MCF 10A (cell line): ENCODE measurements at regions not wholly inside any gene's neighbourhood (a gene's known extent, or its start where the extent isn't known, plus 50 kb on each side); places are given as distances from the start of the nearest gene placed in this dataset.

Experiments
- BruUV-seq: library from RNA; stranded (reverse); fragments of 400-500 nt; replicated peaks from 2 replicates; lab custom pipeline; 2021; lab: Mats Ljungman, UMichigan
- CTCF ChIA-PET: fragments of 300-600 bp; sonication (Branson Sonifier 250); formaldehyde crosslinking; extraction: SDS; loops from one replicate; lab custom pipeline; 2021; ENCODE audit warnings: antibody characterized with exemption, inconsistent platforms; lab: Yijun Ruan, JAX
- POLR2A ChIA-PET: fragments of 300-600, 350-650 bp; sonication (Branson Sonifier 250); formaldehyde crosslinking; extraction: SDS; loops from one replicate; lab custom pipeline; 2020; ENCODE audit warnings: antibody characterized with exemption, inconsistent platforms; lab: Yijun Ruan, JAX
- DNase-seq: peaks from one replicate; pipeline ENCODE4 v3.0.0-alpha.2; 2018; ENCODE audit not compliant: unreplicated experiment
- H3K27ac Mint-ChIP-seq: one replicate; pipeline ENCODE4 v1.8.0; 2022; ENCODE audit warnings: mild to moderate bottlenecking, low read depth, mixed read lengths; ENCODE audit not compliant: unreplicated experiment
- H3K27me3 Mint-ChIP-seq: one replicate; pipeline ENCODE4 v1.8.0; 2022; ENCODE audit warnings: mixed read lengths; ENCODE audit not compliant: insufficient read depth, unreplicated experiment
- H3K36me3 Mint-ChIP-seq: one replicate; pipeline ENCODE4 v1.8.0; 2022; ENCODE audit warnings: mild to moderate bottlenecking, moderate library complexity, mixed read lengths; ENCODE audit not compliant: insufficient read depth, unreplicated experiment
- H3K4me1 Mint-ChIP-seq: one replicate; pipeline ENCODE4 v1.8.0; 2022; ENCODE audit warnings: mixed read lengths; ENCODE audit not compliant: insufficient read depth, unreplicated experiment
- H3K4me3 Mint-ChIP-seq: one replicate; pipeline ENCODE4 v1.8.0; 2022; ENCODE audit warnings: mild to moderate bottlenecking, moderate library complexity, mixed read lengths; ENCODE audit not compliant: unreplicated experiment
- H3K9me3 Mint-ChIP-seq: one replicate; pipeline ENCODE4 v1.8.0; 2022; ENCODE audit warnings: mixed read lengths; ENCODE audit not compliant: unreplicated experiment
- intact Hi-C: fragments of 100-400 bp; cut with micrococcal nuclease; formaldehyde crosslinking; loops from 2 replicates; pipeline ENCODE4 v1.14.1; 2022
- TF ChIP-seq, protein P1 (sequence below): fragments of 200-600 bp; IDR thresholded peaks from one replicate; pipeline ENCODE4 v1.8.0; 2022; ENCODE audit warnings: antibody characterized with exemption, mild to moderate bottlenecking; ENCODE audit not compliant: unreplicated experiment

DNA sequence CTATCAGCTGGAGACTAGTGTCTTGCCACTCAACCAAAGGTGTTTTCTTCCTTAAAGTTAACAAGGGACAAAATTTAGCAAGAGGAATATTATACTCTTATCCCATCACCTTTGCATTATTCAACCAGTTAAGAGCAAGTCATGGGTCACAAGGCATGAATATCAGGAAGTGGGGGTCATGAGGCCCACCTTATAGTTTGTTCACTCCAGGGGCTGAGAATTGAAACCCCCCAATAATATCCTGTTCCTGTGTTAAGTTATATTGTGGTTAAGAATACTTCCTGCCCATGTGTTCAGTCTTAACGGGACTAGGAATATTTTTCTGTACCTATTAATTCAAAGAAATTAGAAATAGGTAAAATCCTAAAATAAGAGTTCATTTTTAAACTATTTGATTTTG lies 239.7 kb downstream of the S1PR1 start:
- peaks cover 3% of the 10 kb centered on the region for H3K9me3 Mint-ChIP-seq
- CTCF ChIA-PET: interaction anchor here (1.0 kb wide), 1 partner anchor 21 kb away, joined by 3 read pairs; no protein-coding TSS in a partner anchor
- H3K36me3 Mint-ChIP-seq: no peaks in the 10 kb centered on the region
- POLR2A ChIA-PET: interaction anchor here (0.5 kb wide), 1 partner anchor 486 kb away, joined by 4 read pairs; no protein-coding TSS in a partner anchor
- no peak for DNase-seq
- no peak overlapping the region for H3K27ac Mint-ChIP-seq
- no peaks in the 10 kb centered on the region for H3K4me1 Mint-ChIP-seq
- no TSS peak for BruUV-seq
- H3K27me3 Mint-ChIP-seq: no peaks in the 10 kb centered on the region
- TF ChIP-seq, protein P1, sequence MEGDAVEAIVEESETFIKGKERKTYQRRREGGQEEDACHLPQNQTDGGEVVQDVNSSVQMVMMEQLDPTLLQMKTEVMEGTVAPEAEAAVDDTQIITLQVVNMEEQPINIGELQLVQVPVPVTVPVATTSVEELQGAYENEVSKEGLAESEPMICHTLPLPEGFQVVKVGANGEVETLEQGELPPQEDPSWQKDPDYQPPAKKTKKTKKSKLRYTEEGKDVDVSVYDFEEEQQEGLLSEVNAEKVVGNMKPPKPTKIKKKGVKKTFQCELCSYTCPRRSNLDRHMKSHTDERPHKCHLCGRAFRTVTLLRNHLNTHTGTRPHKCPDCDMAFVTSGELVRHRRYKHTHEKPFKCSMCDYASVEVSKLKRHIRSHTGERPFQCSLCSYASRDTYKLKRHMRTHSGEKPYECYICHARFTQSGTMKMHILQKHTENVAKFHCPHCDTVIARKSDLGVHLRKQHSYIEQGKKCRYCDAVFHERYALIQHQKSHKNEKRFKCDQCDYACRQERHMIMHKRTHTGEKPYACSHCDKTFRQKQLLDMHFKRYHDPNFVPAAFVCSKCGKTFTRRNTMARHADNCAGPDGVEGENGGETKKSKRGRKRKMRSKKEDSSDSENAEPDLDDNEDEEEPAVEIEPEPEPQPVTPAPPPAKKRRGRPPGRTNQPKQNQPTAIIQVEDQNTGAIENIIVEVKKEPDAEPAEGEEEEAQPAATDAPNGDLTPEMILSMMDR: no peak
- no peak overlapping the region for H3K4me3 Mint-ChIP-seq
- intact Hi-C loops: no loop called here

DNA sequence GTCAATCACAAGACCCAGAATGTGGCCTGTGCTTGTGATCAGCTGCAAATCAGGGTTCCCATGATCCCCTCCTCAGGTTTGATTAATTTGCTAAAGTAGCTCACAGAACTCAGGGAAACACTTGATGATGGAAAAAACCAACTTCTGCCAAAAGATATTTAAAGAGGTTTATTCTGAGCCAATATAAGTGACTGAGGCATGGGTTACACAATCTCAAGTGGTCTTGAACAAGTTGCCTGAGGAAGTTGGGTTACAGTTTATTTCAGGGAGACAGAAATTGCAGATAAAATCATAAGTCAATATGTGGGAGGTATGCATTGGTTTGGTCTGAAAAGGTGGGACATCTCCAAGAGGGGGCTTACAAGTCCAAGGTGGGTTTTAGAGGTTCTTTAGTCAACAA lies 243.1 kb downstream of the S1PR1 start:
- no peaks in the 10 kb centered on the region for H3K36me3 Mint-ChIP-seq
- CTCF ChIA-PET: interaction anchor here (0.6 kb wide), 1 partner anchor 122 kb away, joined by 5 read pairs; no protein-coding TSS in a partner anchor
- H3K9me3 Mint-ChIP-seq: no peaks in the 10 kb centered on the region
- peaks cover 12% of the 10 kb centered on the region for H3K27me3 Mint-ChIP-seq
- POLR2A ChIA-PET: no interaction called here
- no peak for DNase-seq
- no peak overlapping the region for H3K27ac Mint-ChIP-seq
- TF ChIP-seq, protein P1: no peak
- H3K4me1 Mint-ChIP-seq: no peaks in the 10 kb centered on the region
- intact Hi-C loops: no loop called here
- no TSS peak for BruUV-seq
- H3K4me3 Mint-ChIP-seq: no peak overlapping the region

DNA sequence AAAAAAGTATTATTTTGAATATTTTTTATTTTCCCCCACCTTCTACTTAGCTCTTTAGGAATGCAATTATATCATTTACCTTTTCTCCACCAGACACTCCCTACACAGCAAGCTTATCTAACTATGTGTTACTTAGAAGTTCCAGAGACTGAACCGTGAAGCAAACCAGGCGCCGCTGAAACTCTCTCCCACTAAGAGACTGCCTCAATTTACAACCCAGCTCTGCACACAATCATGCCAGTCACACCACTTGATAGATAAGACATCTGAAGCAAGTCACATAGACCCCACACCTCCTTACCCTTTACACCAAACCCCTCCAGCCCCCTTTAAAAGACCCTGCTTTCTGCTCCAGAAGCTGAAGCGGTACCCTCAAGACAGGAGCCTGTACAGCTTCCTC lies 245.5 kb downstream of the S1PR1 start:
- ChIA-PET POLR2A (no interaction called here), CTCF (interaction anchor here (0.5 to 1.7 kb wide), 3 partner anchors 24 to 383 kb away, joined by 3 to 7 read pairs (median 4); no protein-coding TSS in a partner anchor)
- Mint-ChIP-seq H3K27ac (no peak overlapping the region), H3K9me3 (no peaks in the 10 kb centered on the region), H3K36me3 (no peaks in the 10 kb centered on the region), H3K27me3 (peaks cover 12% of the 10 kb centered on the region), H3K4me1 (no peaks in the 10 kb centered on the region), H3K4me3 (no peak overlapping the region)
- TF ChIP-seq, protein P1: no peak
- intact Hi-C loops: no loop called here
- no peak for DNase-seq
- BruUV-seq: no TSS peak

DNA sequence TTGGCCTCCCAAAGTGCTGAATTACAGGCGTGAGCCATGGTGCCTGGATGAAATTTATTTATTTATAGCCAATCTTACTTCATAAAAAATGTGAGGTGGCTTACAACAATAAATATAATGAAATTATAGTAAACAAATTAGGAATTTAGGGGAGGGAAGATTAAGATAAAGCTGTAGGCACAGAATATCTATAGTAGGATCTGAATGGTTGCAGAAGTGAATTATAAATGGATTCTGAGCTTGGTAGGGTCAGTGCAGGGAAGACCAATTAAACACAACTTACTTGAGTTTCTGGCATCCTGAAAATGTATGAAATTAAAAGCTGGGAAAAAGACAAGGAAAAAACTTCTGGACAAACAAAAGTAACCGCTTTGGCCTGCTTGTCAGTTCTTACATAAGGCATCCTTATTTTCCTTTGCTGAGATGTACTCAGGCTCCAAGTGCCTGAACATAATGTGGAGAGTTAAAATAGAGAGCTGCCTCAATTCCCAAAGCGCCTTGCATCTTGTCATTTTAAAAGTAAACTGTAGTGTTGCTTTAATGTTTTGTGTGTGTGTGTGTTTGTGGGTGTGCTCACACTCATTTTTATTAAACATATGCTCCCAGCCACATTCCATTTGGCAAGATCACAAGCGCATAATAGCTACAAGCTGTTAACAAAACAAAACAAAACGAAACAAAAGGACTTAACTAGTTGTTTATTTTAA lies 247.3 kb downstream of the S1PR1 start:
- Mint-ChIP-seq H3K27ac (no peak overlapping the region), H3K27me3 (peaks cover 12% of the 10 kb centered on the region), H3K9me3 (no peaks in the 10 kb centered on the region), H3K4me1 (no peaks in the 10 kb centered on the region), H3K36me3 (no peaks in the 10 kb centered on the region), H3K4me3 (no peak overlapping the region)
- ChIA-PET CTCF (interaction anchor here (0.5 to 2.2 kb wide), 2 partner anchors 22 to 1269 kb away, joined by 5 to 6 read pairs; no protein-coding TSS in a partner anchor), POLR2A (no interaction called here)
- no TSS peak for BruUV-seq
- intact Hi-C loops: no loop called here
- TF ChIP-seq, protein P1: no peak
- DNase-seq: no peak
